GM13977 (cell line): ENCODE measurements at regions not wholly inside any gene's neighbourhood (a gene's known extent, or its start where the extent isn't known, plus 50 kb on each side); places are given as distances from the start of the nearest gene placed in this dataset.

ENCODE experiments used
- DNase-seq: peaks from one replicate; pipeline ENCODE4 v3.0.0; 2012; ENCODE audit warnings: low spot score
- CTCF ChIP-seq: IDR thresholded peaks from 2 replicates; pipeline ENCODE4 v1.5.1; 2012; ENCODE audit warnings: mild to moderate bottlenecking, control low read depth; ENCODE audit not compliant: insufficient read depth; ENCODE audit errors: extremely low read depth, missing control alignments
- in situ Hi-C: fragments of 300-500 bp; cut with MboI; formaldehyde crosslinking; loops from one replicate; pipeline ENCODE4 v1.12.0; 2022; ENCODE audit warnings: low sequenced_read_pairs, low pct_unique_long_range_greater_than_20kb, mixed read lengths, inconsistent platforms; ENCODE audit not compliant: unreplicated experiment

- no peak for TF ChIP-seq CTCF
- in situ Hi-C loops = no loop called here
- no peak for DNase-seq
These were observed 251.6 kb downstream of the HACE1 start for GRCh38 chr6:104608101-104608500.

DNA sequence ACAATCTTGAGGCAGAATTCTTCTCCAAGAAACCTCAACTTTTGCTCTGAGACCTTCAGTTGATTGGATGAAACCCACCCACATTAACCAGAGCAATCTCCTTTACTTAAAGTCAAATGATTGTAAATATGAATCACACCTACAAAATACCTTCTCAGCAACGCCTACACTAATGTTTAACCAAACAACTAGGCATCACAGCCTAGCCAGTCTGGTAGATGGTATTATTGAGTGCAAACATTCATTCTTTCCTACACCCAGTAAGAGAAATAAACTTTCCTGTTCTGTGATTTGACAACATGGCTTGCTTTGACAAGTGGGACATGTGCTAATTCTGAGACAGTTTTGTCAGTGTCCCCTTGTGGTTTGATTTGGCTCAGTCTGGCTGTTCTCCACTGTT lies 252.2 kb downstream of the HACE1 start:
- in situ Hi-C loops = no loop called here
- no peak for TF ChIP-seq CTCF
- no peak for DNase-seq

DNA sequence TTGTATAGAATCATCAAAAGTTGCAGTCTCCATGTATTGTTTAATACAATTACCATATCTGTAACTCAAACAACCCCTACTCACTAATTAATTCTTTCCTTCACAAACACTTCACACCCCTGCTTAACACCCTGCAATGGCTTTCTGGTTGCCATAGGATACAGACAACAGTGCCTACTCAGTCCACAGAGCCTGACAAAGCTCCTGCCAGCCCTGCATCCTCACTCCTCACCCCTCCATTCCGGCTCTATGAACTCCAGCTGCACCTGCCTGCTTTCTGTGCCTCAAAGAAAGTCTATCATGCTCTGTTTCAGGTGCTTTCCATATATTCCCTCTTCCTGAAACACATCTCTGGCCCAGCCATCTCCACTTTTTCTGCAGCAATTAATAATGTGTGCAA lies 253.4 kb downstream of the HACE1 start:
- in situ Hi-C loops = no loop called here
- no peak for DNase-seq
- TF ChIP-seq CTCF = no peak

DNA sequence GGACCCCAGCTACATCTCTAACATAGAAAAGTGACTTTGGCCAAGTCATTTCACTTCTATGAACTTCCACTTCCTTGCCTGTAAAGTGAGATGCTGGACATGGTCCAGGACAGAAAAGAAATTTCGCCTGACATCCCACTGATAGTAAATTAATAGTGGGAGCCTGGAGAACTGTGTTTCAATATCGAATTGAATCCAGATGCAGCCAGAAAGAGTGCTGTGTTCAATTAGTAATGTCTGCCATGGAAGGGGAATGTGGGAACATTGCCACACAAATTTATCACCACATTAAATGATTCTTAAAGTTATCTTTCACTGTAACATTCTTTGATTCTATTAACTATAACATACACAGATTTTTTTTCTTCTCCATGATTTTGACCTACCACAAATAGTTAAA lies 255.0 kb downstream of the HACE1 start:
- TF ChIP-seq CTCF = no peak
- in situ Hi-C loops = no loop called here
- no peak for DNase-seq

- DNase-seq = no peak
- in situ Hi-C loops = no loop called here
- TF ChIP-seq CTCF = no peak
These were observed 256.5 kb downstream of the HACE1 start for GRCh38 chr6:104603108-104603745.

GRCh38 chr6:104601721-104602120 lies 258.0 kb downstream of the HACE1 start:
- in situ Hi-C loops = no loop called here
- no peak for DNase-seq
- no peak for TF ChIP-seq CTCF
